ENCODE measurements at regions not wholly inside any gene's neighbourhood (a gene's known extent, or its start where the extent isn't known, plus 50 kb on each side); places are given as distances from the start of the nearest gene placed in this dataset.

DNA sequence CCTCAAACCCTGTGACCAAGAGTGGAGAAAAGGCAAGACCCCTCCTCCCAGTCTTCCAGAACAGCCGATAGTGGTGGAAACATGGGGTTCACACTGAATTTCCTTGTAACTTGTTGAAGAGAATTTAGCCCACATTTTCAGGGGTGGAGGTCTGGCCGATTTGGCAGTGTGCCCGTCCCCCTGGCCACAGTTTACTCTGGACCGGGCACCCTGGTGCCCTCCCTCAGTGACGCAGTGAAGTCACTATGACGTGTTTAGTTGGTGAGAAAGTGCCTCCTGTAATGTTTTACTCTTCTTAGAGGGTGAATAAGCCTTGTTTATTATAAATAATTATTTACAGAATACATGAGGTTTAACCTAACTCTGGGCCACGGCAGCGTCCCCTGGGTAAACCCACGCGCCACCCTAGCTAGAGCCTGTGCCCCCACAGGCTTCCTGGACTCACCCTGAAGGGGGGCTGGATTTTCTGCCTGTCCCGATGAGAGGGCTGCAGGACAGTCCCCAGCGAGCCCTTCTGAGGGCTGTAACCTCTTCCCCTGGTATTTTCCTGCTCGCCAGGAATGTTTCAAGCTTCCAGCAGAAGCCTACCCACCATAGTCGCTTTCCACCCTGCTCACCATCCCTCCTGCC lies 316.9 kb downstream of the SEC14L1 start:
- no peak for DNase-seq (ENCODE audit: low read depth in 3 of 3)

DNA sequence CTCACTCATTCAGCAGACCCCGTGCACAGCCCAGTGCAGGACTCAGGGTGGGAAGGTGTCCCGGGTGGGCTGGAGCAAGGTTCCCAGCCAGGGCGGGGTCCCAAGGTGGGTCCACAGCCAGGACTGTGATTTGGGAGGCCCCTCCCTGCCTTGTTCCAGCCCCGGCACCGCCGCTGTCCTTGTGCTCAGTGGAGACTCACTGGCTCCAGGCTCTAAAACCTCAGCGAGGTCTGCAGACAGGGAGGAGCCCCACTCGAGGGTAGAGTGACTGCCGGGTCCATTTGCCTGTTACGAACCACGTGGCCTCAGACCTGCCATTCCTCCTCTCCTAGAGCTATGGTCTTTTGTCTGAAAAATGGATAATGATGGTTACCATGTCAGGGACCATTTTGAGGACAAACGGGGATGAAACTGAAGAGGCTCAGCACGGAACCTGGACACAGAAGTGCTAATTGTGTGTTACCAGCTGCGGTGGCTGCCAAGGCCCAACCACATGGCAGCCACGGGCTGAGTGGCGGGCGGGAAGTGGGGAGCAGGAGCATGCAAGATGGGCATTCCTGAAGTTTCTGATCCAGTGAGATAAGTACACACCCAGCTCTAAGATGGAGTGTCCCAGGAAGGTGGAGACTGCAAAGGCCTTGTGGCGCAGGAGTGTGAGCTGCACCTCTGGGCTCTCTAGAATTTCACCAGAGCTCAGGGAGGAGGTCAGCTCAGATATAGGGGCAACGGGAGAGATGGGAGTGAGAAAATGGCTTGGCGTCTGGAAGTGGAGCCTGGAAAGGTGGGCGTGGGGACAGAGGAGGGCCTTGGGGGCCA lies 317.6 kb downstream of the SEC14L1 start:
- no peak for DNase-seq (ENCODE audit: low read depth in 3 of 3)

DNA sequence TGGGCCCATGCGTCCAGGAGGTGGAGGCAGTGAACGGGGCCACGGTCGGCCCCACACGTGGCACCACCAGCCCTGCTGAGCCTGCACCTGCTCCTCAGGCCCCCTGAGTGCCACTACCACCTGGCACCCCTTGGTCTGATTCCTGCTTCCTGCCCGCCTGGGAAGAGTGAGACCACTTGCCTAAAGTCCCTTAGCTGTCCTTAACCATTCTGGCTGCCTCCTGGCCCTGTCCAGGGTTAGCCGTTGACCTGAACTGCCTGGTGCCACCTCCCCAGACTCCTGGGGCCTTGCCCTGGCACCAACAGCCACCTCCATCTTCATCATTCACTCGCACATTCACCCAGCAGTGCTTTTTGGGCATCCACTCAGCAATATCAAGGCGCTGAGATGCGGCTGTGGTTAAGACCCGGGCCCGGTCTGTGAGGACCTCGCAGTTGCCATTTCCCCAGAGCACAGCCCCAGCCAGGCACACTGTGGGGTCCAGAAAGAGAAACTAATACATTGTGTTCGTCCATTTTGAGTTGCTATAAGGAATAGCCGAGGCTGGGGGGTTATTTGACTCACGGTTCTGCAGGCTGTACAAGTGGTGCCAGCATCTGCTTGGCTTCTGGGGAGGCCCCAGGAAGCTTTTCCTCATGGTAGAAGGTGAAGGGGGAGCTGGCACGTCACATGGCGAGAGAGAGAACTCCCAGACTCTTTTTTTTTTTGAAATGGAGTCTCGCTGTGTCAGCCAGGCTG lies 318.4 kb downstream of the SEC14L1 start:
- DNase-seq (ENCODE audit: low read depth in 3 of 3), result no peak

DNA sequence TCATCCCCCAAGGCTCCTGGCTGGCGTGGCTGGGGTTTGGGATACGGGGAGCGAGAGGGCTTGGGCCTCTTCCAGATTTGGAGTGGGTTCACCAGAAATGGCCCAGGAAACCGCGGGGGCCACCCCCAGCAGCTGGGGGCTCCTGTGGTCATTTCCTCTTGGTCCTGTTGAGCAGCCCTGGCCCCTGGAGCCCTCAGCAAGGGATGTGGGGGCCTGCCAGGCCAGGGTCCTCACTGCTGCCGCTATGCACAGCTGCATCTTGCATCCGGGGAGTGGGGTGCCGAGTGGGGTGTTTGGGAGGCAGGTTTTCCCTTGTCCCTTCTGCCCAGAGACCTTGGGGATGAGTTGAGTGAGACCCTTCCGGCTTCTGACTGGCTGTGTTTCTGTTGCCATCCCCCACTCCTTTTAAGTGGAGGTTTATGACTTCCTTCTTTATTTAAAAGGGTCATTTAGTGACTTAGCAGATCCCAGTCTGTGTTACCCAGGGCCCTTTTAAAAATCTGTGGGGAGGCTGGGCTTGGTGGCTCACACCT lies 319.8 kb downstream of the SEC14L1 start:
- DNase-seq (ENCODE audit: low read depth in 3 of 3), result no peak

GRCh38 chr17:77461277-77462057 lies 320.7 kb downstream of the SEC14L1 start:
- DNase-seq (ENCODE audit: low read depth in 3 of 3), result no peak

DNA sequence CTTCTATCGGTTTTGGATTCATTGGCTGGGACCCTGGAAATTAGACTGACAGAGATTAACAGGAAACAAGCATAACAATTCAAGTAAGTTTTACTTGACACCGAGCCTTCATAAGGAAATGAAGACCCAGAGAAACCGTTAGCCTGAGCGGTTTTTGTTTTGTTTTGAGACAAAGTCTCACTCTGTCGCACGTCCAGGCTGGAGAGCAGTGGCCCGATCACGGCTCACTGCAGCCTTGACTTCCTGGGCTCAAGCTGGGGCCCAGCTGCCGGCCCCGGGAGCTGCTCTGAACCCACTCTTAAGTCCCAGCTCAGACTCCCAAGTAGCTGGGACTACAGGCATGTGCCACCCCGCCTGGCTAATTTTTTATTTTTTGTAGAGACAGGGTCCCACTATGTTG lies 321.3 kb downstream of the SEC14L1 start:
- DNase-seq (ENCODE audit: low read depth in 3 of 3), result no peak

DNA sequence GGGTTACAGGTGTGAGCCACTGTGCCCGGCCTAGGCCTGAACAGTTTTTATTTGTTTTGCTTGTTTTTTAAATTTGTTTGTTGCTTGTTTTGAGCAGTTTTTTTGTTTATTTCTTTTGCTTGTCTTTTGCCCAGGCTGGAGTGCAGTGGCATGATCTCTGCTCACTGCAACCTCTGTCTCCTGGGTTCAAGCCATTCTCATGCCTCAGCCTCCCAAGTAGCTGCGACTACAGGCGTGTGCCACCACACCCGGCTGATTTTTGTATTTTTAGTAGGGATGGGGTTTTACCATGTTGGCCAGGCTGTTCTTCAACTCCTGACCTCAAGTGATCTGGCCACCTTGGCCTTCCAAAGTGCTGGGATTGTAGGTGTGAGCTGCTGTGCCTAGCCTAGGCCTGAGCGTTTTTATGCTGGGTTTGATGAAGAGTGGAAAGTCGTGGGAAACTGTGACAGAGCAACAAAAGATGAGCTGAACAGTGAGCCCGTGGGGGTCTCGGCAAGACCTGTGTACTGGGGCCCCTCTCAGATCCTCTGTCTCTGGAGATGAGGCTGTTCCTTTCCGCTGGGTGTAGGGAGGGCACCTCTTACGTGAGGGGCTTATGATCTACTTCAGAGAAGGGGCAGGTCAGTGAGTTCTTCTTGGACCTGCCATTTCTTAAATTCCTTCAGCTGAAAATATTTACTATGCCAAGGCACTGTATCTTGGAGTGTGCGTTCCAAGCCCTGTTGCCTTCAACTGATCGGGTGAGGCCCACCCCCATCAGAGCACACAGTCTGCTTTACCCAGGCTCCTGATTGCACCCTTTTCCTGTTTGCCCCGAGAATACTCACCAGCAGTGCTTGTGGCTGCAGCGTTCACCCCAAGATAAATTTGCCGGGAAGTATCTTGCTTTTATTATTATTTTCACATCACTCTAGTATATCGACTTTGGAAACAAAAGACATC lies 322.1 kb downstream of the SEC14L1 start:
- no peak for DNase-seq (ENCODE audit: low read depth in 3 of 3)

DNA sequence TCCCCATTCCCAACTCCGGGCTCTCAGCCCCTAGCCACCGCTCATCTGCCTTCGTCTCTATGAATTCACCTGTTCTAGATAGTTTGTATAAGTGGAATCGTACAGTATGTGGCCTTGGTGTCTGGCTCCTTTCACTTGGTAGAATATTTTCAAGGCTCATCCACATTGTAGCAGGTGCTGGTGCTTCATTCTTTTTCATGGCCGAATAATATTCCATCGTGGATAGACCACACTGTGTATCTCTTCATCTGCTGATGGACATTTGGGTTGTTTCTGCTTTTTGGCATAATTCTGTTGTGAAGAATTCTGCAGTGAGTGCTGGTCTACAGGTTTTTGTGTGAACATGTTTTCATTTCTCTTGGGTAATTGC lies 324.2 kb downstream of the SEC14L1 start:
- no peak for DNase-seq (ENCODE audit: low read depth in 3 of 3)

GRCh38 chr17:77465358-77466041 lies 324.7 kb downstream of the SEC14L1 start:
- DNase-seq (ENCODE audit: low read depth in 3 of 3), result peak in 2 of 3 experiments; percentile 53 to 74

GRCh38 chr17:77466140-77466539 lies 325.4 kb downstream of the SEC14L1 start:
- no peak for DNase-seq (ENCODE audit: low read depth in 3 of 3)

GRCh38 chr17:77466596-77467223 lies 325.9 kb downstream of the SEC14L1 start:
- no peak for DNase-seq (ENCODE audit: low read depth in 3 of 3)

- no peak for DNase-seq (ENCODE audit: low read depth in 3 of 3)
Observed at GRCh38 chr17:77467521-77467920, 326.8 kb downstream of the SEC14L1 start.

DNA sequence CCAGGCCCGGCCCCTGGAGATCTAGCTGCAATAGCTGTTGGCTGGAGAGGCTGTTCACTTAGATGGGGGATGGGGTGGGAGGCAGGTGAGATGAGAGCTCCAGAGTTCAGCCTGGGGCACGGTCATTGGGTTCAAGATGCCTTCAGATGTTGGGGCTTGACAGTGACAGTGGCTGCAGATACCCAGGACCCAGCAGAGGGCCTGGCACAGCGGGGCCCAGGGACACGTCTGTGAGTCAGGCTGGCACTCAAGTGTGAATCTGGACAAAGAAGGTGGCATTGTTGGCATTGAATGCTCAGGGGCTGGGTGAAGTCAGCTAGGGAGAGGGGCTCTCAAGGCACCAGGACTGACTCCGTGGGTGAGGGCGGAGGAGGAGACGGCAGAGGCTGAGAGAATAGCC lies 328.1 kb downstream of the SEC14L1 start:
- DNase-seq (ENCODE audit: low read depth in 3 of 3), result no peak

GRCh38 chr17:77470330-77470786 lies 329.6 kb downstream of the SEC14L1 start:
- no peak for DNase-seq (ENCODE audit: low read depth in 3 of 3)

DNA sequence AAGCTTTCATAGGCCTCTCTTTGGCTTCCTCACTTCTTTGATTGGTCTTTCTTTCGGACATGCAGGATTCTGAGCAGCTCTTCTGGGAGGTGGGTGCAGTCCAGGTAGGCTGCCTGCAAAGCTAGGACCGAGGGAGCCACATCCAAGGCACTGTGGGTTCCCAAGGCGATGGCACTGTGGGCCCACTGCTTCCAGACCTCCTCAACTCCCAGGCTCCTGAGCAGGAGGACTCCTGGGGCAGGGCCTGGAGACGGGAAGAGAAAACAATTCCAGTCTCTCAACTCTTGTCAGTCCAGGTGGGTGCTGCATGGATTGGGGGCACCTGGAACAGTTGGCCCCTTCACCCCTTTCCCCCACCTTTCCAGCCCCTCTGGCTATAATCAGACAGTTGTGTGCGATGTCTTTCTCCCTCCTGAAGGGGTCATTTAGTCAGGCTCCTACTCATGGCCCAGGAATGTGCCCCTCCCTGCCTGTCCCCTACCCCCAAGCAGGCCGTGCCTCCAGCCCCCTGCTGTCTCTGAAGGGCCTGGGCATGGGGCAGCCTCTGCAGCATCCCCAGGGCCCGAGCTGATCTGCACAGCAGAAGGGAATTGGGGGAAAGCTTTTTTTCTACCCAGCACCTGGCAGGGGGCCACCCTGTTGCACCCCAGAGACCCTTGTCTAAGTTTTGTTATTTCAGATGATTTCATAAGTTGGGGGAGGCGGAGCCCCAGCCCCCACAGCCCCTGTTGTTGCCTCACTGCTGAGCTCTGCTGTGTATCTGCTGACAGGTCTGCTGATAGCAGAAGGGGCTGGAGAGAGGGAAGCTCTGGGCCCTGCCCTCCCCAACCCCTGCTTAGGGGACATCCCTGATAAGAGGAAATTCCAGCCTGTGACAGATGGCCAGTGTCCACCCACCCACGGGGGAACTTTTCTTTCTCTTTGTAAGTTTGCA lies 330.3 kb downstream of the SEC14L1 start:
- no peak for DNase-seq (ENCODE audit: low read depth in 3 of 3)

- no peak for DNase-seq (ENCODE audit: low read depth in 3 of 3)
Observed at GRCh38 chr17:77471984-77472461, 331.3 kb downstream of the SEC14L1 start.

DNA sequence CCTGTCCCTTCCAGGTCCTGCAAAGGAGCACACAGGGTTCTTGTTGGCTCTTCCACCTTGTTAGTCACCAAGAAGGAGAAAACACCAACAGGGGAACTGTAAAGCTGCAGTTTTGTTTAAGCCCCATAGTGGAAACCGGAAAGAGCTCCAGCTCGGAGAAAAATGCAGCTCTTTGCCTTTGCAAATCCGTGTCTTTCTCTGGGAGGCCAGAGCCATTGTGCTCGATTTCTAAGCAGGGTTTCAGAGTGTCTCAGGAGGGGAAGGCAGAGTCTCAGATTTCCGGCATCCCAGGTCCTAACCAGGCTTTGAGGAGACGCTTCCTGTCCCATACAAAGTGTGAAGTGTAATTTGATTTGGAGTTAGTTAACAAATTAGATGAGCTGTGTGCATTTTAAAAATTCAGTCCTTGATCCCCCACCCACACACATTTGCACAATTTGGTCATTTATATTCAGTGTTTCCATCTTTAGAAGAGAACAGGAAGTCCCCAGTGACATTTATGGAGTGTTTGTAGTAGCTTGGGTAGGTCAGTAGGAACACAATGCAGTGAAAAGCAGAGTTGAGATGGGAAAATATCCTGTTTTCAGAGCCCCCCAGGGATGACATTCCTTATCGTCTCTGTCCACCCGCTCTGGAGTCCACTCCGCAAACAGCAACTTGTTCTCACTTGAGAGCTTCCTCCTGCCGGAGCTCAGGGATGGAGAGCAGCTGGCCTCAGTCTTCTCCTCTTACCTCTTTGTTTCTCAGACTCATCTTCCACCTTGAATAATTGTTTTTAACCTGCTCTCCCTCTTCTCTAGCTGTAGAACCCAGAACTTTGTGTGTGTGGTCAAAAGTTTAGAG lies 331.9 kb downstream of the SEC14L1 start:
- no peak for DNase-seq (ENCODE audit: low read depth in 3 of 3)
